HCT116 (cell line): ENCODE measurements at regions not wholly inside any gene's neighbourhood (a gene's known extent, or its start where the extent isn't known, plus 50 kb on each side); places are given as distances from the start of the nearest gene placed in this dataset.

ENCODE experiments used
- ATAC-seq: fragments of 200-7000 bp; cut with Tn5 transposase; 2 replicates; pipeline ENCODE4 v1.9.1; 2020; ENCODE audit warnings: mild to moderate bottlenecking, moderate library complexity
- BruUV-seq: library from RNA; stranded (reverse); fragments of 400-500 nt; replicated peaks from 2 replicates; lab custom pipeline; 2021; lab: Mats Ljungman, UMichigan
- CTCF ChIA-PET: fragments of 300-600 bp; sonication (Branson Sonifier 250); formaldehyde crosslinking; loops from one replicate; lab custom pipeline; 2021; ENCODE audit warnings: antibody characterized with exemption; lab: Charles Lee
- POLR2A ChIA-PET: fragments of 300-600, 350-600 bp; sonication (Branson Sonifier 250); formaldehyde crosslinking; loops from one replicate; lab custom pipeline; 2021; ENCODE audit warnings: antibody characterized with exemption; lab: Charles Lee
- RAD21 ChIA-PET, 2 experiments: fragments of 300-600 bp; sonication (Branson Sonifier 250); formaldehyde crosslinking; loops; one replicate each; lab custom pipeline; 2023; ENCODE audit warnings: low total read pairs in 2 of 2; ENCODE audit not compliant: uncharacterized antibody in 2 of 2, unreplicated experiment in 2 of 2, low non-redundant PET in 1 of 2; lab: Charles Lee
- DNase-seq: peaks from one replicate; pipeline ENCODE4 v3.0.0-alpha.2; 2010; ENCODE audit warnings: low read depth, low spot score
- H2AFZ ChIP-seq: fragments of 200-600 bp; shearing (Covaris generic), sonication (generic); 2 replicates; pipeline ENCODE4 v1.6.1; 2017; ENCODE audit warnings: low read depth, mixed run types, mixed read lengths, antibody characterized with exemption, low read length; ENCODE audit not compliant: poor library complexity, severe bottlenecking
- H3K27ac ChIP-seq: 2 replicates; pipeline ENCODE4 v1.5.1; 2012; ENCODE audit warnings: low read depth, low read length
- H3K27me3 ChIP-seq: fragments of 200-600 bp; sonication (generic); 2 replicates; pipeline ENCODE4 v1.6.1; 2016; ENCODE audit warnings: mixed run types, low read length, mixed read lengths; ENCODE audit not compliant: insufficient read depth
- H3K36me3 ChIP-seq, 2 experiments: fragments of 200-500 bp in 1 of 2; fragments of 200-600 bp in 1 of 2; sonication (Bioruptor generic) in 1 of 2; sonication (generic) in 1 of 2; 2 replicates each; pipeline versions ENCODE4 v1.5.1 to v1.6.1; 2014 to 2016; ENCODE audit warnings: low read length in 2 of 2, inconsistent platforms in 1 of 2, mixed read lengths in 1 of 2, mixed run types in 1 of 2; ENCODE audit not compliant: insufficient read depth in 2 of 2, control insufficient read depth in 1 of 2
- H3K4me1 ChIP-seq, 2 experiments: fragments of 200-600 bp in 1 of 2; sonication (generic) in 1 of 2; 2 replicates each; pipeline versions ENCODE4 v1.5.1 to v1.6.1; 2012 to 2017; ENCODE audit warnings: low read length in 2 of 2, inconsistent platforms in 1 of 2, mild to moderate bottlenecking in 1 of 2, mixed read lengths in 1 of 2, mixed run types in 1 of 2, moderate library complexity in 1 of 2; ENCODE audit not compliant: insufficient read depth in 2 of 2, control insufficient read depth in 1 of 2
- H3K4me2 ChIP-seq: fragments of 200-600 bp; sonication (generic); 2 replicates; pipeline ENCODE4 v1.6.1; 2017; ENCODE audit warnings: mixed run types, low read length, mixed read lengths
- H3K4me3 ChIP-seq, 2 experiments: fragments of 200-600 bp in 1 of 2; sonication (generic) in 1 of 2; replicated peaks in 1 of 2; 2 replicates each; pipeline ENCODE4 v1.5.1; 2011 to 2016; ENCODE audit warnings: low read length in 2 of 2, control low read depth in 1 of 2, low read depth in 1 of 2, mild to moderate bottlenecking in 1 of 2, mixed read lengths in 1 of 2, mixed run types in 1 of 2
- H3K79me2 ChIP-seq: fragments of 200-600 bp; sonication (generic); 2 replicates; pipeline ENCODE4 v1.6.1; 2017; ENCODE audit warnings: mild to moderate bottlenecking, mixed run types, low read length, moderate library complexity, mixed read lengths; ENCODE audit not compliant: insufficient read depth
- H3K9ac ChIP-seq: fragments of 200-600 bp; sonication (generic); 2 replicates; pipeline ENCODE4 v1.6.1; 2016; ENCODE audit warnings: low read length, mixed read lengths
- H3K9me2 ChIP-seq: fragments of 200-600 bp; sonication (generic), shearing (Covaris generic); 2 replicates; pipeline ENCODE4 v1.6.1; 2017; ENCODE audit warnings: mixed run types, mild to moderate bottlenecking, moderate library complexity; ENCODE audit not compliant: insufficient read depth
- H3K9me3 ChIP-seq, 2 experiments: fragments of 200-500 bp in 1 of 2; fragments of 200-600 bp in 1 of 2; sonication (Bioruptor generic) in 1 of 2; sonication (generic) in 1 of 2; 2 replicates each; pipeline ENCODE4 v1.6.1; 2014 to 2017; ENCODE audit warnings: low read length in 2 of 2, mixed read lengths in 2 of 2, inconsistent platforms in 1 of 2, low read depth in 1 of 2, mild to moderate bottlenecking in 1 of 2, mixed run types in 1 of 2, moderate library complexity in 1 of 2; ENCODE audit not compliant: control insufficient read depth in 1 of 2, insufficient read depth in 1 of 2
- H4K20me1 ChIP-seq: fragments of 200-600 bp; sonication (generic), shearing (Covaris generic); 2 replicates; pipeline ENCODE4 v1.6.1; 2017; ENCODE audit warnings: mixed run types, mild to moderate bottlenecking, moderate library complexity; ENCODE audit not compliant: insufficient read depth
- CBX3 ChIP-seq: IDR thresholded peaks from 2 replicates; pipeline ENCODE4 v1.6.1; 2012; ENCODE audit warnings: low read depth
- CTCF ChIP-seq, 3 experiments: fragments of 200-600 bp in 1 of 3; sonication (generic) in 1 of 3; IDR thresholded peaks in 2 of 3; conservative IDR thresholded peaks in 1 of 3; 2 replicates each; pipeline ENCODE4 v1.5.1; 2012 to 2017; ENCODE audit warnings: low read depth in 2 of 3, low read length in 2 of 3, antibody characterized with exemption in 1 of 3, borderline replicate concordance in 1 of 3, control low read depth in 1 of 3, mild to moderate bottlenecking in 1 of 3, mixed read lengths in 1 of 3, mixed run types in 1 of 3, moderate library complexity in 1 of 3; ENCODE audit not compliant: insufficient read depth in 1 of 3
- EGR1 ChIP-seq: IDR thresholded peaks from 2 replicates; pipeline ENCODE4 v1.6.1; 2012; ENCODE audit warnings: low read depth
- ELF1 ChIP-seq: IDR thresholded peaks from 2 replicates; pipeline ENCODE4 v1.6.1; 2012; ENCODE audit warnings: low read depth, borderline replicate concordance
- EZH2 ChIP-seq: fragments of 200-600 bp; sonication (generic); IDR thresholded peaks from 2 replicates; pipeline ENCODE4 v1.6.1; 2017; ENCODE audit warnings: antibody characterized with exemption, mixed run types
- EZH2phosphoT487 ChIP-seq: fragments of 200-600 bp; IDR thresholded peaks from 2 replicates; pipeline ENCODE4 v1.6.1; 2018; ENCODE audit warnings: antibody characterized with exemption, borderline replicate concordance
- FOSL1 ChIP-seq: IDR thresholded peaks from 2 replicates; pipeline ENCODE4 v1.6.1; 2012; ENCODE audit warnings: low read depth
- MAX ChIP-seq: IDR thresholded peaks from 2 replicates; pipeline ENCODE4 v1.6.1; 2012
- POLR2AphosphoS5 ChIP-seq: IDR thresholded peaks from 2 replicates; pipeline ENCODE4 v1.6.1; 2011; ENCODE audit warnings: mild to moderate bottlenecking, low read depth, low read length, moderate library complexity
- RAD21 ChIP-seq: IDR thresholded peaks from 2 replicates; pipeline ENCODE4 v1.6.1; 2012; ENCODE audit warnings: low read depth, mild to moderate bottlenecking
- SP1 ChIP-seq: IDR thresholded peaks from 2 replicates; pipeline ENCODE4 v1.6.1; 2012; ENCODE audit warnings: low read depth
- SRF ChIP-seq: IDR thresholded peaks from 2 replicates; pipeline ENCODE4 v1.6.1; 2012; ENCODE audit warnings: low read depth
- TCF7L2 ChIP-seq: IDR thresholded peaks from 2 replicates; pipeline ENCODE4 v1.7.0; 2011; ENCODE audit warnings: borderline replicate concordance, inconsistent platforms; ENCODE audit not compliant: insufficient read depth, insufficient read length; ENCODE audit errors: extremely low read depth
- YY1 ChIP-seq: IDR thresholded peaks from 2 replicates; pipeline ENCODE4 v1.6.1; 2011; ENCODE audit warnings: low read length, low read depth, moderate library complexity, mild to moderate bottlenecking; ENCODE audit not compliant: insufficient replicate concordance; ENCODE audit errors: extremely low read depth
- ZFX ChIP-seq: fragments of 450-650 bp; IDR thresholded peaks from 2 replicates; pipeline ENCODE4 v1.6.1; 2017
- intact Hi-C: fragments of 100-400 bp; cut with micrococcal nuclease; formaldehyde crosslinking; loops from 2 replicates; pipeline ENCODE4 v1.10.0; 2022
- TF ChIP-seq, protein P1 (sequence below): IDR thresholded peaks from 2 replicates; pipeline ENCODE4 v1.6.1; 2012

GRCh38 chr9:118438810-118439209 lies 734.6 kb downstream of the TLR4 start (continued):
- no peak for TF ChIP-seq RAD21
- no peak for TF ChIP-seq CTCF (IDR thresholded peaks at IDR 0.05 in 2 of 3, conservative IDR thresholded peaks at IDR 0.05 in 1 of 3; ENCODE audit: borderline replicate concordance in 1 of 3, insufficient read depth in 1 of 3, low read depth in 2 of 3, low read length in 2 of 3)
- TF ChIP-seq SP1: no peak
- TF ChIP-seq POLR2AphosphoS5: no peak
- TF ChIP-seq ZFX: no peak

- TF ChIP-seq RAD21 (no peak), ELF1 (no peak), EGR1 (no peak), SRF (no peak), TCF7L2 (no peak), CBX3 (no peak), FOSL1 (no peak), YY1 (no peak), MAX (no peak), EZH2phosphoT487 (no peak), EZH2 (no peak)
- TF ChIP-seq, protein P1, sequence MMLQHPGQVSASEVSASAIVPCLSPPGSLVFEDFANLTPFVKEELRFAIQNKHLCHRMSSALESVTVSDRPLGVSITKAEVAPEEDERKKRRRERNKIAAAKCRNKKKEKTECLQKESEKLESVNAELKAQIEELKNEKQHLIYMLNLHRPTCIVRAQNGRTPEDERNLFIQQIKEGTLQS: no peak
- Histone ChIP-seq H4K20me1 (no peaks in the 10 kb centered on the region; the same call in 1 of the 2 replicates), H3K36me3 (no peaks in the 10 kb centered on the region), H3K27me3 (no peaks in the 10 kb centered on the region), H3K9me3 (peaks cover 15 to 17% of the 10 kb centered on the region in 2 experiments; a peak in 2 of 4 replicates), H3K9ac (no peak overlapping the region), H3K27ac (no peak overlapping the region), H2AFZ (no peak overlapping the region), H3K9me2 (no peaks in the 10 kb centered on the region), H3K4me3 (no peak overlapping the region), H3K79me2 (no peaks in the 10 kb centered on the region), H3K4me2 (no peak overlapping the region), H3K4me1 (no peaks in the 10 kb centered on the region)
- no TSS peak for BruUV-seq
- intact Hi-C loops: no loop called here
- no peak for ATAC-seq
- RAD21 ChIA-PET: no interaction called here
- CTCF ChIA-PET: no interaction called here
- POLR2A ChIA-PET: no interaction called here
- DNase-seq: no peak
These were observed 735.2 kb downstream of the TLR4 start for GRCh38 chr9:118439441-118439840.
